GM19324 (cell line): ENCODE measurements at regions not wholly inside any gene's neighbourhood (a gene's known extent, or its start where the extent isn't known, plus 50 kb on each side); places are given as distances from the start of the nearest gene placed in this dataset.
A peak's percentile ranks its signal among the peaks of the same experiment; 100 is the strongest.

ENCODE experiments used
- ATAC-seq: cut with Tn5 transposase; IDR thresholded peaks from one replicate; pipeline ENCODE4 v1.9.1; 2021; ENCODE audit warnings: mild to moderate bottlenecking, moderate library complexity; ENCODE audit not compliant: unreplicated experiment, low FRiP score

DNA sequence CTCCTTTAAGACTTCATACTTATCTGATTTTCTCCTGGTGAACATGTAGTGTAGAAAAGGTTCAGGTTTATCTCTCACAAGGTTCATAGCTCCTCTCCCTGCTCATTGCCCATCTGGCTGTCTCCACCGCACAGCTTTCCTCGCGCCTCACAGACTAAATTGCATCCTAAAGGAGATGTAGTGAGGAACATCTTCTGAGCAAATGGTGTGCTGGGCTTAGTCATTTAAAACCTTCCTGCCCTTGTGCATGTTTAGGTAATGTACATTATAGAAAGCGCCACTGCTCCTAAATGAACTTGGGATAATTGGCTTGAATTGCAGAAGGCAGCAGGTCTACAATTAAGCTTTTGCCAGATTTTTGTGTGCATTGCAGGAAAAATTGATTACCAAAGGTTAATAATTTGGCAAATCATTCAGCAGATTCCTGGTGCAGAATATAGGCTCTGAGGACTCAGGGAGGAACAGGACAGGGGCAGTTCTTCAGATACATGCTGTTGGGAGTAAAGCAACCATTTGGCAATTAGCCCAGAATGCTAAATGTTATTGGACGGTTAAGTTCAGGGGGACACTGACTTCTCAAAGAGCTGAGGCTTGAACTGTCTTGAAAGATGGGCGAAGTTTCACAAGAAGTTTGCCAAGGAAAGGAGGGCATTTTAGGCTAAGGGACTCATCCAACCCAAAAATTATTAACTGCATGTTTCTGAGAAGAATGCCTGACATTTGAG lies 108.4 kb upstream of the CLDN10 start:
- no peak for ATAC-seq

DNA sequence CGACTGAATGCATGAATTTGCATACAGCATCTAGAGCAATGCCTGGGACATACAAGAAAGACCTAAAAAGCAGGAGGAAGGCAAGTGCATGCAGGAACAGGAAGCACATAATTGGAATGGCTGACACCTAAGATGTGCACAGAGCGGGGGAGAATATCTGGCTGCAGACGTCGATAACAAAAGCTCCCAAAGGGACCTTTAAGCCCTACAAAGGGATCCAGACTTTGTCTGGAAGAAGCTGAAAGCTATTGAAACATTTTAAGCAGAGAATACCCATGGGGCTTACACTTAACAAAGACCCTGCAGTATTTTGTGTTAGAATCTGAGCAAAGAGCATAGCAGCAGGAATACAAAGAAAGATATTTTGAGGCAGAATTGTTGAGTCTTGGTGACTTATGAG lies 107.4 kb upstream of the CLDN10 start:
- ATAC-seq: no peak

DNA sequence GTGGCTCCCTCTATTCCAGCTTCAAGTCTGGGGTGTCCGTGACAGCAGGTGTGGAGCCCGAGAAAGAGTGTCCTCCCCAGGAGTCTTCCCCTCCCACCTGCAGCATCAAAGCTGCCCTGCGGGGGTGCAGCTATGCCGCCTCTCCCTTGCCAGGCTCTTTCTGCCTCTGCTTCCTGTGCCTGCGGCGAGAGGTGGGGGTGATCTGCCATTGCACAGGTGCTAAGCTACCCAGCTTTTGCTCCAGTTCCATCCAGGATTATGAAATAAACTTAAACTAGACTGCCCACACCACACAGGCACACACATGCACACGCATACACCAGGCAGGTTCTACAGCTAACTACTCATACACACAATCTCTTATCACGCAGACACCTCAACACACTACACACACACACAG lies 104.7 kb upstream of the CLDN10 start:
- no peak for ATAC-seq

DNA sequence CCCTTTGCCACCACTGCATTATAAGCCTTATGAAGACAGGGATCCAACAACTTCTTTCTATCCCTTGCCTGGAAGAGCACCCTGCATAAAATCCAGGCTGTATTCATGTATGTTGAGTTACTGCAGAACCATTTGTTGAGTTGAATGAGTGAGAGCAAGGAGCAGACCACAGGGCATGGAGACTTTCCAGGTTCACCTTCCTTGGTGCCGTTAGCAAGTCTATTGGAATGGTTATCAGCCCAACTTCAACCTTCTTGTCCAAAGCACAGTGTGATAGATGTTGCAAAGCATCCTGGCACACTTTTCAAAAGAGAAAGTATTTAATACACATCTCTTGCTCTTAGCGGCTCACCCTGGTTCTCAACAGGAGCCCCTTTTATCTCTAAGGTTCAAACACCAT lies 100.9 kb upstream of the CLDN10 start:
- ATAC-seq: no peak

DNA sequence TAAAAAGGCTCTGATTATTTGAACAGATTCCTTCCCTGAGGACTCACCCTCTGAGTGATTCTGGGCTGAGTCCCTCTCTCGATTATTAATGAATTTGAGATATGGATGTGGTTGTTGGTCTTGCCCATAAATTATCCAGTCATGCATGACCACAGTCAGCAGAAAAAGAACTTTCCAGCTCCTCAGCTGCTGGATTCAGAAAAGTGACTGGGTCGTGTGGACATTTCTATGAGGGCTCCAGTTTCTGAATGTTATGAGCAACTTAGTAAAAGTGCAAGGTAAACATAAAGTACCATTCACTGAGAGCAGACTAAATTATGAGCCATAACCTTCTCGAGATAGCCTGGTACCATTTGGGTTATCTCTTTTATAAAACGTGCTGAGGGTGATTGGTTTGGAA lies 100.1 kb upstream of the CLDN10 start:
- no peak for ATAC-seq

DNA sequence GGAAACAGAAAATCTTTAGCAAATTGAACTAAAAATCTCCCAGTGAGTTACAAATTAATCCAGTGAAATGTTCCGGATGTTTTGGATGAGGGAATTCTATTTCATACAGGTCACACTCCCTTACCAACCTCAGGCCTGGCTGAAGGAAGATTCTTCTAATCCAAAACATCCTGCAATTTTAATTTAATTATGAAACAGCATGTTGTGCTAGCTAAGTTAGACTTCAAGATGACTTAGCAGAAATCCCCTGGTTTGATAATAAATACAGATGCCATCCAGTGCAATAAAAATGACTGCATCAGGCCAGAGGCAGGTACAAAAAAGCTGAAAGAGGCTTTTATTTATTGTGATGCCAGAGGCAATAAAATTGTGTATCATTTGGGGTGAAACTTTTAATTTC lies 96.7 kb upstream of the CLDN10 start:
- ATAC-seq: no peak

DNA sequence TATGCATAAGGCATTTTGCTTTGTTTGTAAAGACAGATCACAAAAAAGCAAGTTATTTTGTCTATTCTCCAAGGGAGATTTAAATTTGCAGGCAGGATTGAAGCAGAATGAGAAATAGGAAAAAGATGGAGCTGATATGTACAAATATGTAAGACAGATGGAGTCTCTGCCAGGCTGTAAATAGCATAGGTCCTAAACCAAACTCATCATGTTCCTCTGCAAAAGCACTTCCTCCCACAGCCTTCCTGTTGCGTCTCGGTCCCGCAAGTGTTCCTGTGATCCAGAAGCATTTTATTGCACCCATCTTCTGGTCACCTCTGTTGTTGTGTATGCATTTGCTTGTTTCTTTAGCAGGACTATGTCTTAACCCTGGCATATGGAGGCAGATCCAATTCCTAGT lies 95.7 kb upstream of the CLDN10 start:
- peak; percentile 15 for ATAC-seq

DNA sequence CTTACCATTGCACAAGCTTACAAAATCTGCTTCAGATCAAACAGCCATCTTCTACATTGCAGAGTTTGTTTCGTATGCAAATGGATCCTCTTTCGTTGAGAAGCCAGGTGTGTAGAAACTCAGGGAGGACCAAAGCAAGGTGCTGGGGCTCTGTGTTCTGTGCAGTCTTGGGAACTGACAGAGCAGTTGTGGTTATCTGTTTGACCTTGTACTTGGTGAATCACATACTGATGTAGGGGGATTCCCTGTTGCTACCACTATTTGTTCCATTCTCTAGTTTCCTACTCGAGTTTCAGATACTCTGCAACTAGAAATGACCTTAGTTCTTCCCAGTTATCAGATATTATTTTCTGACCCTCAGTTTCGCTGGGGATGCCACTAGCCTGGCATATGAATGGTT lies 95.2 kb upstream of the CLDN10 start:
- ATAC-seq: peak; percentile 99

DNA sequence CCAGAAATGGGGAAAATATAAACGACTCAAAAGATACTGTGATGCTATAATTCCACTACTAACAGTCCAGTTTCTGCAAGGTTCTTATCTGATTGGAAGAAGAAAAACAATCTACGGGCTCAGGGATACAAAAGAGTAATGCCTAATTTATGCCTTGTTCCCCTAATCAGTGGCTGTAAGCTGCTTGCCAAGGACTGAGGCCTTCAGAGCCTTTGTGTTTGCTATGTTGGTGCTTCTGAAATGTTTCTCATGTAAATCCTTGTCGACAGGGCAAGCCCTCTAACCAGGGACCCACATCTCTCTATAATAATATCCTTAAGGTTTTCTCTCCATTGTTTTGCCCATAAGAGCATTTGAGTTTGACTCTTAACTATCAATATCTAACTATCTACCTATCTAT lies 89.7 kb upstream of the CLDN10 start:
- ATAC-seq: no peak

DNA sequence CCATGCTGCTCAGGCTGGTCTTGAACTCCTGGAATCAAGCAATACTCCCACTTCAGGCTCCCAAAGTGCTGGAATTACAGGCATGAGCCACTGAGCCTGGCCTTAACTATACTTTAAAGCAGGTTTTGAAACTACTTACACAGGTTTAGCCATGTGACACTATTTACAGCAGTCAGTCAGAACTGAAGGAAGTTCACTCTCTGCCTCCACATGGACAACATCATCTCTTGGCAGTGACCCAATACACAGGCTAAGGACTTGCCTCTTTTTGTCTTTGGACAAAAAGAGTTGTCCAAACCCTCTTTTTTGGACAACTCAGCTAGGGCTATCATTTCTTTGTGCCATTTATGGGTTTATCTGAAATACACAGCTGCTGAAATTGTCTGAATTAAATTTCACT lies 89.0 kb upstream of the CLDN10 start:
- no peak for ATAC-seq

DNA sequence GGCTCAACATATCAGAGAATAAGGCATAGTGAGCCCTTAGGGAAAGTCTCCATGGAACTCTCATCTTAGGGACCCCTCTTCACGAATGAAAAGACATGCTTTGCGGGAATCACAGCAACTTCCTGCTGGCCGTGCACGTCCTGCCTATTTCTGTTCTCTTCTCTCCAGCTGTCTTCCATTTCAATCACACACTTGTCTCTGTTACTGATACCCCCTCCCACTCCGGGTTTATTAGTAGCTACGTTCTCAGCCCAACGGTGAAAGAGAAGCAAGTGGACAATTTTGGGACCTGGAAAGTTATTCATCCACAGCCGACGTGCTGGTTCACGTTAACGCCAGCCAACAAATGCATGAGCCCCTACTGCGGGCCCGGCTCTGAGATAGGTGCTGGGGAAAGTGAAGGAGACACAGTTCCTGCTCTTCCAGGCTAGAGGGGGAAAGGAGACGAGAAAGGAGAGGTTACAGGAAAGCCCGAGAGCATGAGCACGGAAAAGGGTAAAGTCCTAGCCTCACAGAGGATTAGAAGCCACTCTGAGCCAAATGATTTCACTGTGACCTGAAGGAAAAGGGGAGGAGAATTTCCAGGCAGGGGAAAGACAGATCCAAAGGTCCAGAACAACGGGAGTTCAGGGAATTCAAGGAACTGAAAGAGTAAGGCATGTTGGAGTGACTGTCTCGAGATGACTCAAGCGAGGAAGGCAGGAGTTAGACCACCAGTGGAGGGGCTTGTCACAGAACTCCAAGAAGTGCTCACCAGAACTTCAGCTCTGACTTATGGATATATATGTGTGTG lies 81.8 kb upstream of the CLDN10 start:
- no peak for ATAC-seq

DNA sequence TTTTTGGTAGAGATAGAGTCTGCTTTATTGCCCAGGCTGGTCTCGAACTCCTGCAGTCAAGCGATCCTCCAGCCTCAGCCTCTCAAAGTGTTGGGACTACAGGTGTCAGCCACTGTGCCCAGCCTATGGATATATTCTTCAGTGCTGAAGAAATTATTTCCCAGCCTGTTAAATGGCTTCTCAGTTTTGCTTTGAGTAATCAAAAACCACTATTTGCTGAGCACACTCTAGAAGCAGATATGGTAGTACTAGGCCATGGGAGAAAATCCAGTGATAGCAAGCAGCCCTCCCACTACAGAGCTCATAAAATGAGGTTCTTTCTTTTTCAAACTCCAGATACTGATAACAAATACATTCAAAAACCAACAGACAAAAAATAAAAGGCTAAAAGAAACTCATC lies 80.6 kb upstream of the CLDN10 start:
- no peak for ATAC-seq

DNA sequence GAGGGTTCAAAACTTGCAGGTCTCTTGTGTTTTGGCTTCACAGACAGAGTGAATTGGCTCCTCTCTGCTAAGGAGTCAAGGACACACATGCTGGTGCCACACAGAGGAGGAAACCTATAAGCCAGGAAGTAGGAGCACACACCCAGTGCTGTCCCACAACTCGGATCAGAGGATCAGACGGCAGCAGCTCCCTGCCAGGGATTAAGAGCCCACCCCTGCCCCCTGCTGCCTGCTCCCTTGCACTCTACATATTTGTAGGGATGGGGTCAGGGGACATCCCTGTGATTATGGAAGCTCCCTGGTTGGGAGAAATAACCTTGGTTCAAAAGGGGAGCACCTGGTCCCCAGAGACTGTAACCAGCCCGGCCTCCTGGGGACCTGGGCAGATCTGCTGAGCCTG lies 77.5 kb upstream of the CLDN10 start:
- no peak for ATAC-seq

DNA sequence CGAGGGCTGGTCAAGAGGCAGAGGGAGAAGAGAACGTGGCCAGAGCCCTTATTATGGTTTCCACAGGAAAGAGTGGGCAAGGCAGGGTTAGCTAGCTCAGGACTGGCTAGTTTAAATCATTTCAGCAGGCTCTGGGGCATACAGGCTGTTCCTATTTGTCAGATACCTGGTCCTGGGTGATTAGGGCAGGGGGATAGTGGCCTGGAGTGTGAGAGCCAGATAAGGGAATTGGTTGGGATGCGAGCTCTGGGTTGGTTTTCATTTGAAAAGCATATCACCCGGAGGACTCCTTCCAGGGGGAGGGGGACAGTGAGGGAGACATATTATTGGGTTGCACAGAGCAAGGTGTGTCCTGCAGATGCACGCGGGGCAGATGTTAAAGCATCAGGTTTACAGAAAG lies 75.3 kb upstream of the CLDN10 start:
- no peak for ATAC-seq

DNA sequence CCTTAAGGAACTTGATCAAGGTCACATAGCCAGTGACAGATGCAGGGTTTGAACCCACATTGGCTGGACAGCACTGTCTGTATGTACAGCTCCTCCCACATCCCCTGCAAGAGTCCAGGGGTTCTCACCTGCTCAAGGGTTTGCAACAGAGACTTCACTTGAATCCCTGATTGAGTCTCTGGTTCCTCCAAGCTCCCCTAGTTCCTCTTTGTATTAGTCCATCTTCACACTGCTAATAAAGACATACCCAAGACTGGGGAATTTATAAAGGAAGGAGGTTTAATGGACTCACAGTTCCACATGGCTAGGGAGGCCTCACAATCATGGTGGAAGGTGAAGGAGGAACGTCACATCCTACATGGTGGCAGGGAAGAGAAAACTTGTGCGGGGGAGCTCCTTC lies 72.8 kb upstream of the CLDN10 start:
- ATAC-seq: no peak

DNA sequence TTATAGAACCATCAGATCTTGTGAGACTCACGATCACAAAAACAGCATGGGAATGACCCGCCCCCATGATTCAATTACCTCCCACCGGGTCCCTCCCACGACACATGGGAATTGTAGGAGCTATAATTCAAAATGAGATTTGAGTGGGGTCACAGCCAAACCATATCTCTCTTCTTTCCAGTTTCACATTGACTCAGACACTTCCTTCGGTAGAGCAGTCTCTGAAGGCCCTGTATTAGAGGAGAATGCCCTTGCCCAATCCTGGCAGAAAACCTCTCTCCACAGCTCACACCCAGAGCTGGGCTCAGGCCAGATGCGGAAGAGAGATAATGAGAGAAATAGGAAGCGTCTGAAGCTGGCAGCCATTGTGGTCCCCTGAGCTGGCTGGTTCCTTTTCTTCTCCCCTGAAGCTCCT lies 72.4 kb upstream of the CLDN10 start:
- ATAC-seq: no peak

DNA sequence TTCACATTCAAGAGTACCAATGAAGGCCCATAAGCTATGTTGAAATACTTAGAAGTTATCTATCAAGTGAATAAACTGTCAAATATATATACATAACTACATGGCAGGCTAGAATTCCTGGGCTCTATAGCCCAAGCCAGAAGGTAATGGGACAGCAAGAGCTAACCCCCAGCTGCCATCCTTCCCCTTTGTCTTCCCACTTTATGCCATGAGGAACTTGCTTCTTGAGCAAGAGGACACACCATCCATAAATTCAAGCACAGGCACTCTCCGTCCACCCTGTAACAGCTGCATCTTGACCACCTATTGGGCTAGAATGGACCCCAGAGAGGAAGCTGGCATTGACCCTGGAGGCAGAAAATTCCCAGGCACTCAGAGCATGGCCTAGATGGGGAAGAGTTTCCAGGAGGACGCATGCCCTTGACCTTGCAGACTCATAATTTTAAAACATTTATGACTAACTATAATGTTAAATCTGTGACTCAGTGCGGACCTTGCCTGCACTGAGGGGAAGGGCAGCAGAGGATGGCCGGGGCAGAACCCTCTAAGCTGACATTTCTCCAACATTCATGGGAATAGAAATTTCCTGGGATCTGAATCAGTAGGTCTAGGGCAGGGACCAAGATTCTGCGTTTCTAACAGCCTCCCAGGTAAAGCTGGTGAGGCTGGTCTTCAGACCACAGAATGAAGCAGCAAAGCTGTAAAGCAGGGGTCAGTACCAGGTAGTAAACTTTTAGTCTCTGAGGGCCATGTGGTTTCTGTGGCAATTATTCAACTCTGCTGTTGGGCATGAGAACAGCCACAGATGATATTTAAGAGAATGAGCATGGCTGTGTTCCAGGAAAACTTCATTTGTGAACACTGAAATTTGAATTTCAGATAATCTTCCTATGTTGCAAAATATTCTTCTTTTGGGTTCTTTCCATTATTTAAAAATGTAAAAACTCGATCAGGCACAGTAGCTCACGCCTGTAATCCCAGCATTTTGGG lies 71.4 kb upstream of the CLDN10 start:
- ATAC-seq: no peak

DNA sequence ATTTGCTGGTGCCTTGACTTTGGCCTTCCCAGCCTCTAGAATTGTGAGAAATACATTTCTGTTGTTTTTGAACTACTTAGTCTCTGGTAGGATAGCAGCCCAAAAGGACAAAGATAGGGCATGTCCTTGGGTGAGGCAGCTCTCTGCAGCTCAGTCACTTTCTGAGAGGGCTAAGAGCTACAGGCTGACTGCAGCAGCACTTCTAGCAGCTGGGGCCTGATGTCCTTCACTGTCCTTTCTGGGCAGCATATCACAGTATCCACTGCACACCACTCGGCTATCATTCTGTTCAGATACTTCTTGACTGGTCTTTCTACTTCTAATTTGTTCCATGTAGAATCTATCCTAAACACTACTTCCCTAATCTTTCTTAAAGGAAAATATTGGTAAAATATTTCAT lies 68.5 kb upstream of the CLDN10 start:
- no peak for ATAC-seq

DNA sequence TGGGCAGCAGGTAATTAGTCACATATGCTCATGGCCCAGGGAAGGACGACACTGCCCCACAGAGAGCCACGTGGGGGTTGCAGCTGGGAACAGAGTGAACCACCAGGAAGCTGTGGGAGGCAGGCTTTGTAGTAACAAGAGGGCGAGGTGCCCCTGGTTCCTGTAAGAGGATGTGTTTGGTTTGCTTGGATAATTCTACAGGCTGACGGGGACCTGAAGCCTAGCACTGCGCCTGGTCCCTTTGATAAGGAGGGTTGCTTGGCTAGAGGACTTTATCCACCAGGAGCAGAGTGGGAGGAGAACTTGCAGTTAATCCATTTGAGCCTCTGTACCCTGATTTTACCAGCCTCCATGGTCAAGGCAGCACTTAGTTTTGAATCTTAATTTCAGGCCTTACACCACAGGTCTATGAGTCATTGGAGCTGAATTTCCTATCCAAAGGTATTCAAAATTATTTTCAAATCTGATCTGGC lies 67.4 kb upstream of the CLDN10 start:
- ATAC-seq: no peak

DNA sequence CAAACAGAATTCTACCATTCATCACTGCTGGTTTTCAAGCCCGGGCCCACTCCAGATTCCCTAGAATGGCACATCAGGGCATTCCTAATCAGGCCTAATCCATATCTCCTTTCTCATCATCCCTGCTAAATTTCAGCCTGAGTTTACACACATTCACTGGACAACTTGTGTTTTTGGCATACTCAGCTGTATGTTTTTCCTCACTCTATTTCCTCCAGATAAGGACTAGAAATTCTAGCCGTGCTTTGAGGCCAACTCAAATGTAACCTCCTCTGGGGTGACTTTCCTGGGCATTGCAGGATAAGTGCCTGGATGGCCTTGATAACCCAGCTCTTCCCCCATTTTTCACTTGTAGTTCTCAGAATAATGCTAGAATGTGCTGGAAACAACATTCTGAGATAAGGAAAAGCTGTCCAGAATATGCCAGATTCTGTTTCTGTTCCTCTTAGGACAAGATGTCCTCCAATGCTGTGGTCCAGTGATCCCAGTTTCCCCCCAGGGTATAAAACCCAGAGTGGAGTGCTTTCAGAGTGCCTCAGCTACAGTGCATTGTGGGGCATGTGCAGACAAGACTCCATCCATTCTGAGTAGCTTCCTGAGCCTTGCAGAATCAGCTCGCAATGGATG lies 66.9 kb upstream of the CLDN10 start:
- ATAC-seq: no peak
